ENCODE measurements at regions not wholly inside any gene's neighbourhood (a gene's known extent, or its start where the extent isn't known, plus 50 kb on each side); places are given as distances from the start of the nearest gene placed in this dataset.

- TF ChIP-seq CTCF (IDR thresholded peaks at IDR 0.05; ENCODE audit: control extremely low read depth, extremely low read depth): no peak
- Histone ChIP-seq H3K9ac (ENCODE audit: insufficient read depth in 1 of 2, low read length in 2 of 2) (no peak overlapping the region), H3K4me1 (ENCODE audit: control insufficient read depth in 5 of 5, insufficient read depth in 5 of 5, low read length in 5 of 5) (no peaks in the 10 kb centered on the region), H3K27ac (ENCODE audit: low read depth in 1 of 2, low read length in 1 of 2) (no peak overlapping the region), H3K9me3 (ENCODE audit: control insufficient read depth in 4 of 4, insufficient read depth in 3 of 4, low read length in 3 of 4) (no peaks in the 10 kb centered on the region), H3K27me3 (ENCODE audit: control insufficient read depth in 3 of 3, insufficient read depth in 3 of 3, low read length in 2 of 3) (no peaks in the 10 kb centered on the region), H3K36me3 (ENCODE audit: control insufficient read depth in 4 of 4, insufficient read depth in 4 of 4, low read length in 4 of 4) (no peaks in the 10 kb centered on the region), H3K4me3 (no peak overlapping the region)
- DNase-seq (no peak), ATAC-seq (ENCODE audit: insufficient read depth, low FRiP score) (no peak)
- WGBS, 2 donors: 96 to 100% methylated on average over 1 of the region's 1 CpG
Observed at GRCh38 chr7:15995027-15995426, 308.5 kb upstream of the MEOX2 start.

DNA sequence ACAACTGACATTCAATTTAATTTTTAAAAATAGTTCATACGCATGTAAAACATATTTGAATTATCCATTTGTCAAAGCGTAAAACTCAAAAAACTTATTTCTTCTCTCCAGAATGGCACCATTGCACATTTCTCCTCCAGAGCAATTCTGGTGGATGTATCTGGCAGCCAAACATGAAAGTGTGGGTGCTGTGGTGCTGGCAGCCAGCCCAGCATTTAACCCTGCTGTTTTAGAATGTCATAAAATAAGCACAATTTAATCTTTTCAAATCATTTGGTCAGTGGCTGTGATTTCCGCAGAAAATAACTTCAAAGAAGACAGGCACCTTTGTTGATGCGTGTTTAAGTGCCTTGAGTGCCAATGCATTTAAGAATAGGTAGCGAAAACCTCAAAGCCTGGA is 302.7 kb upstream of the MEOX2 start:
- no peak overlapping the region for H3K4me3 ChIP-seq
- no peak for TF ChIP-seq CTCF (IDR thresholded peaks at IDR 0.05; ENCODE audit: control extremely low read depth, extremely low read depth)
- H3K36me3 ChIP-seq (ENCODE audit: control insufficient read depth in 4 of 4, insufficient read depth in 4 of 4, low read length in 4 of 4): no peaks in the 10 kb centered on the region
- no peaks in the 10 kb centered on the region for H3K27me3 ChIP-seq (ENCODE audit: control insufficient read depth in 3 of 3, insufficient read depth in 3 of 3, low read length in 2 of 3)
- no peak overlapping the region for H3K9ac ChIP-seq (ENCODE audit: insufficient read depth in 1 of 2, low read length in 2 of 2)
- no peak for ATAC-seq (ENCODE audit: insufficient read depth, low FRiP score)
- no peak for DNase-seq
- H3K27ac ChIP-seq (ENCODE audit: low read depth in 1 of 2, low read length in 1 of 2): no peak overlapping the region
- H3K9me3 ChIP-seq (ENCODE audit: control insufficient read depth in 4 of 4, insufficient read depth in 3 of 4, low read length in 3 of 4): no peaks in the 10 kb centered on the region
- no peaks in the 10 kb centered on the region for H3K4me1 ChIP-seq (ENCODE audit: control insufficient read depth in 5 of 5, insufficient read depth in 5 of 5, low read length in 5 of 5)
- WGBS, 2 donors: 76 to 94% methylated on average over 5 of the region's 5 CpGs

GRCh38 chr7:15985587-15986384 is 299.3 kb upstream of the MEOX2 start:
- no peak overlapping the region for H3K27ac ChIP-seq (ENCODE audit: low read depth in 1 of 2, low read length in 1 of 2)
- ATAC-seq (ENCODE audit: insufficient read depth, low FRiP score) (no peak), DNase-seq (no peak)
- H3K27me3 ChIP-seq (ENCODE audit: control insufficient read depth in 3 of 3, insufficient read depth in 3 of 3, low read length in 2 of 3): no peaks in the 10 kb centered on the region
- no peaks in the 10 kb centered on the region for H3K9me3 ChIP-seq (ENCODE audit: control insufficient read depth in 4 of 4, insufficient read depth in 3 of 4, low read length in 3 of 4)
- TF ChIP-seq CTCF (IDR thresholded peaks at IDR 0.05; ENCODE audit: control extremely low read depth, extremely low read depth): no peak
- no peak overlapping the region for H3K4me3 ChIP-seq
- no peaks in the 10 kb centered on the region for H3K36me3 ChIP-seq (ENCODE audit: control insufficient read depth in 4 of 4, insufficient read depth in 4 of 4, low read length in 4 of 4)
- no peaks in the 10 kb centered on the region for H3K4me1 ChIP-seq (ENCODE audit: control insufficient read depth in 5 of 5, insufficient read depth in 5 of 5, low read length in 5 of 5)
- 70 to 78% methylated on average over 2 of the region's 2 CpGs for WGBS, 2 donors
- no peak overlapping the region for H3K9ac ChIP-seq (ENCODE audit: insufficient read depth in 1 of 2, low read length in 2 of 2)

GRCh38 chr7:15977663-15978062 is 291.2 kb upstream of the MEOX2 start:
- no peaks in the 10 kb centered on the region for H3K27me3 ChIP-seq (ENCODE audit: control insufficient read depth in 3 of 3, insufficient read depth in 3 of 3, low read length in 2 of 3)
- no peak for DNase-seq
- WGBS, 2 donors: 34 to 61% methylated on average over 3 of the region's 3 CpGs
- TF ChIP-seq CTCF (IDR thresholded peaks at IDR 0.05; ENCODE audit: control extremely low read depth, extremely low read depth): no peak
- no peak overlapping the region for H3K27ac ChIP-seq (ENCODE audit: low read depth in 1 of 2, low read length in 1 of 2)
- no peak overlapping the region for H3K4me3 ChIP-seq
- H3K9ac ChIP-seq (ENCODE audit: insufficient read depth in 1 of 2, low read length in 2 of 2): no peak overlapping the region
- H3K9me3 ChIP-seq (ENCODE audit: control insufficient read depth in 4 of 4, insufficient read depth in 3 of 4, low read length in 3 of 4): no peaks in the 10 kb centered on the region
- peaks cover 0 to 7% (median 0%) of the 10 kb centered on the region in 5 donors for H3K4me1 ChIP-seq (ENCODE audit: control insufficient read depth in 5 of 5, insufficient read depth in 5 of 5, low read length in 5 of 5)
- H3K36me3 ChIP-seq (ENCODE audit: control insufficient read depth in 4 of 4, insufficient read depth in 4 of 4, low read length in 4 of 4): no peaks in the 10 kb centered on the region
- no peak for ATAC-seq (ENCODE audit: insufficient read depth, low FRiP score)
